Amygdala (tissue), 56 donors: ENCODE measurements at regions not wholly inside any gene's neighbourhood (a gene's known extent, or its start where the extent isn't known, plus 50 kb on each side); places are given as distances from the start of the nearest gene placed in this dataset.

Source experiments
- DNase-seq, 56 donors: peaks; one replicate each; lab custom pipeline; 2025; lab: John Stamatoyannopoulos, UW

DNA sequence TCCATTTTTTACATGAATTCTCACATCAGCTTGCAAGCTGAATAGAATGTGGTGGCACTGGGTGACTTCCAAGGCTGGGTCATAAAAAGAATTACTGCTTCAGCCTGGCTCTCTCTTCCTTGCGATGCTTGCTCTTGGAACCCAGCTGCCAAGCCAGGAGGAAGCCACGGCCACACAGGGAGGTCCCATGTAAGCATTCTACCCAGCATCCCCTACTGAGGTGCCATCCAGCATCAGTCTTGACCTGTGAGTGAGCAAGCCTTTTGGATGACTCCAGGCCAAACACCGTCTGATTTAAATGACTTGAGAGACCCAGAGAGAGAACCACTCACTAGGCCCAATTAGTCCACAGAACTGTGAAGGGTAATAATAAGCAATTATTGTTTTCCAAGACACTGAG is 750.3 kb upstream of the RAB6C start:
- DNase-seq = no peak

DNA sequence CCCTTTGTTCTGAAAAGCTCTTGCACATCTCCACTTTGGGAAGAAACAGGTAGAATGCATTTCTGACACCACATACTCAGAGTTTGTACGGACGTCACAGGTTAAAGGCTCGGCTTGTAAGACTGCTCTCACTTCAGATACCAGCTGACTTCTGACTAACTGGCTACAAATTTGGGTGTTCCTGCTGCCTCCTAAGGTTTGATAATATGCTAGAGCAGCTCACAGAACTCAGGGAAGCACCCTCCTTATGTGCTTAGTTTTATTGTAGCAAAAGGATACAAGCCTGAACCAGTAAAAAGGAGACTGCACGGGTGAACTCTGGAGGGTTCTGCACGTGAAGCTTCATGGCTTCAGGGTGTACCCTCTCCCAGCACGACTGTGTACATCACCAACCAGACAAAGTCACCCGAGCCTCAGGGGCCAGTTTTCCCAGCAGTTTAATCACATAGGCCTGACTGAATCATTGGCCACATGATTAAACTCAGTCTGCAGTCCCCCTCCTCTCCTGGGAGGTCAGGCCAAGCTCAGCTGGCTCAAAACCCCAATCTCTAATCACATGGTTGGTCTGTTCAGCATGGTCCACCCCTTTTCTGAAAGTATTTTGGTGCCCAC is 749.5 kb upstream of the RAB6C start:
- DNase-seq = no peak

DNA sequence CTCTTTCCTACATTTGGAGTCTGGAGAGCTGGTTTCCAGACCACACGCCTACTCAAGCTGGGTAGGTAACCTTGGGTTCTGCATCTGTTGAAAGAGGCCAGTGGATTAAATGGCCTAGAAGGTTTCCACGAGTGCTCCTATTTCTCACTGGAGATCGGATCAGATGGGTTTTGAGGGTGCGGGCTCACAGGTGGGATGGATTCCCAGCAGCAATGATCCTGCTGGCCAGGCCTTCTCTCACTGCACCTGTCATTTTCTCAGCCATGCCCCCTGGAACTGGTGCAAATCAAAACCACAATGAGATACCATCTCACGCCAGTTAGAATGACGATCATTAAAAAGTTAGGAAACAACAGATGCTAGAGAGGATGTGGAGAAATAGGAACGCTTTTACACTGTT is 747.5 kb upstream of the RAB6C start:
- no peak for DNase-seq

DNA sequence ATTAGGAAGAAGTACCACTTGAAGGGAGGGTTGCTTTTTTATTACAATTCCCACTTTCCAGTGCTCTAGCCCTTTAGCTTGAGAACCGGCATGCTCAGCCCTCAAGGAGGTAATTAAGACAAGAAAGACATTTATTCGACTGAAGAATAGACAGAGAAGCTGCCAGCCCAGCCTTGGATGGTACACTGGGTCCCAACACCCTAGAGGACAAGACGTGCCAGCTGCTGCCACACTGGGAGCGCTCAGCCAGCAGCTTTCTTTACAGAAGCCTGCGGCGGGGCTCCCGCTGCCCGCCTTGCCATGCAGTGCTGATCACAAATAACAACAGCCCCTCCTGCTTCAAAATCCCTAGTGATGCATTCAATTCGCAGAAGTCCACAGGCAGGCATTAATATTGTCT is 746.3 kb upstream of the RAB6C start:
- peak in 2 of 56 donors; percentile 5 to 39 for DNase-seq

DNA sequence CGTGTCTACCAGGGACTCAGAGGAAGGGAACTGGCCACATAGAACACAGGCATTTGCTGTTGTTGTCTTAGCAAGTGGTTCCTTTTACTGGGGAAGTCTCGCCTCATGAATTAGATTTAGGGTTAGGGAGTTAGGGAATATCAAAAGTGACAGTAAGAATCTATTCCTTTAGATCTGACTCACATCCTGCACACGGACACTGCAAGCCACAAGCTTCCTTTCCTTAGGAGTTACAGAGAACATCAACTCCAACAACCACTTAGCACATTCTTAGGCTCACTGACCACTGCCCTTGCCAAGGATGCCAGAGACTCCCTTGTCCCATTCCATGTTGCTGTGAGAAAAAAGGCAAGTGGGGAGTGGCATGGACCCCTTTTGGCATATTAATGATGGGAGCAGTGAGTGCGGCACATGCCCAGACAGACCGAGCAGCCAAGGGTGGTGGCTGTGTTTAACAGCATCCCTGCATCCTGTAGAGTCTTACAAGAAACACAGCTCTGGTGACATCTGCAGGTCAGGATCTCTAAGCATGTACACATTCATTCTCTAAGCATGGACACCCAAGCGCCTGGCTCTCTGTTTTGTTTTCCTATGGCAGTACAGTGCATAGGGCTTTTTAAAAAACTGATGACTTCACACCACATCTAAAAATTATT is 745.6 kb upstream of the RAB6C start:
- DNase-seq = peak in 3 of 56 donors; percentile 4 to 11 (median 9)

DNA sequence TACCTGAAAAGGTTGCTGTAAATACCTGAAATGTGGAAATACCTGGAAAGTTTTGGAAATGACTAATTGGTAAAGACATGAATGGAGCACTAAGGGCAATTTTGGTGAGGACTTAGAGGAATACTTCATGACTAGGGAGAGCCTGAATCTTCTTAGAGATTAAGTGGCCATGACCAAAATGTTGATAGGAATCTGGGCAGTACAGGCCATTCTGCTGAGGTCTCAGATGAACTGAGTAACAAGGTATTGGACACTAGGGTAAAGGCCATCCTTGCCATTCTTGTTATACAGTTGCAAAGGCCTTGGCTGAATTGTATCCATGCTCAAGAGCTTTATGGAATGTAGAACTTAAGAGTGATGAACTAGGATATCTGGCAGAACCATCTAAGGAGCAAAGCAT is 742.9 kb upstream of the RAB6C start:
- DNase-seq = no peak

DNA sequence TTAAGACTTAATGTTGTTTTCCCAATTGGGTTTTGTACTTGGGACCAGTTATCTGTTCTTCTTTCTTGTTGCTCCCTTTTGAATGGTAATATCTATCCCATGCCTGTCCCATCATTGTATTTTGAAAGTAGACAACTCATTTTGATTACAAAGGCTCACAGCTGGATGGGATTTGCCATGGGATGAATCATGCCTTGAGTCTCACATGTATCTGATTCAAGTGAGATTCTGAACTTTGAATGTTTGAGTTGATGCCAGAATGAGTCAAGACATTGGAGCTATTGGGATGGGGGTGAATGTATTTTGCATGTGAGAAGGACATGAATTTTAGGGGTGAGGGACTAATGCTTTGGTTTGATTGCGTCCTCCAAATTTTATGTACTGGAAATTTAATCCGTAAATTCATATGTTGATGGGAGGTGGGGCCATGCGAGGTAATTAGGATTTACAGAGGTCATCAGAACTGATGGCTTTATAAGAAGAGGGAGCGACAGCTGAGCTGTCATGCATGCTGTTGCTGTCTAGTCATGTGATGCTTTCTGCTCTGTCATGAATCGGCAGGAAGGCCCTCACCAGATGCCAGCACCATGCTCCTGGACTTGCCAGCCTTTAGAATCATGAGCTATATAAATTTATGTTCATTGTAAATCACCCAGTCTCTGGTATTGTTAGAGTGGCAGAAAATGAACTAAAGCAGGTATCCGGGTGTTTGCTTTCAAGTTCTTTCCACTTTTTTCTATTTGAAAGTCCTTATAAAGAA is 741.3 kb upstream of the RAB6C start:
- DNase-seq = no peak

DNA sequence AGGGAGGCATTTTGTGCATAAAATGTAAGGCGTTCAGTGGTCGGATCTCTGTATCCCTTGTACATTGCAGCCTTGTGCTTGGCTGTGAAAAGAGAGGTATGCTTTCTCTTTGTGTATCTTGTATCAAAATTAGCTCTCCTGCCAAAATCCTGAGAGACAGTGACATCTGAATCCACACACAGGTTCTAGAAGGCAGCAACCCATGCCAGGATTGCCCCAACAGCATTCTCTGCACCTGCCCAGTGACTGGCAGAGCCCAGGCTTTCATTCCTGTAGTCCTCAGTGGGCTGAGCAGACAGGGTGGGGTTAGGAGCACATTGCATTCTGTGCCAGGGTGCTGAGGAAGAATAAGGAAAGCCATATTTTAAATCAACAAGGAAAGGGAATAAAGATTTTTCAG is 740.3 kb upstream of the RAB6C start:
- no peak for DNase-seq

DNA sequence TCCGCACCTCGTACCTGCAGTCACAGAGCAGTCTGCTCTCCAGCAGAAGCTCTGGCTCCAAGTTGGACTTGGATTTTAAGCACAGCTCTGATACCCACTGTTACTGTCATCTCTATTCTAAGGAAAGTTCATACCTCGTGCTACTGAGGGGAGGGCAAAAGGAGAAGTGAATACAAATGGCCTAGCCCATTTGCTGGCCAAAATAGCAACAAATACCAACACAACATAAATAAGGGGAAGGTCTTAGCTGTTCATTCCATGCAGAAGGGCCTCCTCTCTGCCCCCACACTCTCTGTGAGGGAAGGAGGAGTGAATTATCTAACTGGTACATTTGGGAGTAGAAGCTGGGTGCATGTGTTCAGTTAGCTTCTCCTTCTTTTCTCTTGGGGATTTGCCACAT is 739.4 kb upstream of the RAB6C start:
- DNase-seq = peak in 3 of 56 donors; percentile 16 to 24 (median 17)

DNA sequence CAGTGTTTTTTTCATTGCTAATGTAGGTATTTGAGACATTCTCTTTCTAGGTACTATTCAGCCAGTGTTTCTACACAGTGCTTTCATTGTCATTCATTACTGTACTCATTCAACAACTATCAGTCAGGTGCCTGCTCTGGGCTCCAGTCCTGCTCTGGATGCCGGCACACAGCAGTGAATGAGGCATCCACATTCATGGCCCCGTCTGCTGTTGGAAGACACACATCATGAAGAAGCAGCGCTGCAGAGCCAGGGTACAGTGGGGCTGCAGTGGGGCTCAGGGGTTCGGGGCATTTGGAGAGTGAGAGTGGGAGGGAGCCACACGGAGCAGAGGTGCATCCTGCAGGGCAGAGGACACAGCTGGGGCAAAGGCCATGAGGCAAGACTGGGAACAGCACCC is 737.2 kb upstream of the RAB6C start:
- DNase-seq = no peak

DNA sequence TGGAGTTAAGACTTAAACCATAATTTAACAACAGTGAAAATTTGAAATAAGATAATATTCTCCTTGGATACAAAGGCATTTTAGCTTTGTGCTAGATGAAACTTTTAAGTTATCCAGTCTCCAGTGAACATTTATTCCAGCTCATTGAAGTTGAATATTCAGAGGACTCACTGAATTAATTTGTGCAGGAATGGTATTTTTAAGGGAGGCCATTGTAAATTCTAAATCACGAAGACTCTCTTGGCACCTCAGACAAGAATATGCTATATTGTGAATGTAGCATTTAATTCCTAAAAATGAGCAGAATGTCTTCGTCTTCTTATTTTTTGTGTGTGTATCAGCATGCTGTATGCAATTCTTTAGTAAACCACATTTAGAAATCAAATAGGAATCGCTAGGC is 731.7 kb upstream of the RAB6C start:
- no peak for DNase-seq

DNA sequence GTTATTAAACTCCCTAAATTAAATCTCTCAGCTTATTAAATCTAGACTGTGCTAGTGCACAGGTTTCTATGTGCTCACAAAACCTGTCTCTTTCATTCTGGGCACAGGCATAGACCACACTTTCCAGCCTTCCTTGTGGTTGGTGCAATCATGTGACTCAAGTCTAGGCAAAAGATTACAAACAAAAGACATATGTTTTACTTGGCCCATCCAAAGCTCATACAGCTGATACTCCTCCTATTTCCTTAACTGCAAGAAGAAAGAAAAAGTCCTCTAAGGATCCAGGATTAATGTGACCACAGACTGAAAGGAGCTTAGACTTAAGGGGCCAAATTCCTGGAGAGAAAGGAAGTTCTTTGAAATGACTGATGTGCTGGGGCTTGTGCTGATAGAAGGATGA is 731.3 kb upstream of the RAB6C start:
- DNase-seq = no peak

DNA sequence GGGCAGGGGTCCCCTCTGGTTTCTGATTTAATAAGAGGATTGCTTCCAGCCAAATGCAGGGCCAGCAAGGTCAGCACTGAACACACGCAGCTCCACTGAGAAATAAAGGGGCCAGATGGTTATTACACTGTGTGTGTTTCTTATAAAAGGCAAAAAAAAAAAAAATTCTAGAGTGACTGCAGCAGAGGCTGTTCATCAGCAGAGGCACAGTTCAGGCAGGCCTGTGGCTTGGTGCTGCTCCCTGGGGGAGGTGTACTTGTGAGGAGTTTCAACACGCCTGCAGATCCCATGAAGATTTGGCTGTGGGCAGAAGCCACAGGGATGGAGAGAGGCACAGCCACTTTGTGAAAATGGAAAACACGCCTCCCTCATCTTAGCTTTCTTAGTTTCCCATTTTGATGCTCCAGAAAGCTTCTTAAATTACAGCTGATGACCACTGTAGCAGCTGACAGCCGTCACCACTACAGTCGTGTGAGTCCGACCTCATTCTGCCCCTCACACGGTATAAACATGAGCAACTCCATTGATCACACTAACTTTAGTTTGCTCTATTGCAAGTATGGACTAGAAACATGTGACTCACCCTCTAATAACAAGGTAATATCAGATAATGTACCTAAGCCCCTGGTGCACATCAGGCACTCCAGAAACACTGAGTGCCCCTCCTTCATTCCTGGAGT is 726.5 kb upstream of the RAB6C start:
- no peak for DNase-seq

DNA sequence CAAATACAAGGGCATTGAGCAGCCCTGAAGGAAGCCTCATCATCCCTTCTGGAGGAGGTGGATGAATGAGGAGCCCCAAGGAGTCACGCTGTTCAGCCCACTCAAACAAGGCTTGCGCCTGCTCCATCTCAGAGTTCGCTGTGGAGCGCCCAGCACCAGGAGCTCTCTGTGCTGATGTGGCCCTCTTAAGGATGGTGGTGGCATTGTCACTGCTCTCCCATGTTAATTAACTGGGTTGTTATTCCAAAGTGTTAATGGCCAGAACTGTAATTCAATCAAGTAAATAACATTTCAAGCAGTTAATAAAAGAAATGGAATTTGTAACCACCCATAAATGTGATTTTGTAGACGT is 726.0 kb upstream of the RAB6C start:
- peak in 13 of 56 donors; percentile 12 to 48 (median 28) for DNase-seq

DNA sequence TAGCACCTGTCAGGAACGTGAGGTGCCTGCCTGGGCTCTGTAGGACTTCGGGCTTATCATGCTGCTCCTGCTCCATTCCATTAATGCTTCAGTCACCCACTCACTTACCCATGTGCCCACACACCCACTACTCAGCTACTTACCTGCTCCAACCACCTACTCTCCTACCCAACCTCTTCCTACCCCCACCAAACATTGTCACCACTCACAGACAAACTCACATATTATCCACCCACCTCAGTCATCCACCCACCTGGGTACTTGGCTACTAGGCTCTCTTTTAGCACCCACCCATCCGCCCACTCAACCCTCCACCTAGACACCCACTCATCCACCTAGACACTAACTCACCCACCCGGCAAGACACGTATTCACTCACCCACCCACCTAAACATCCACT is 724.7 kb upstream of the RAB6C start:
- DNase-seq = no peak

DNA sequence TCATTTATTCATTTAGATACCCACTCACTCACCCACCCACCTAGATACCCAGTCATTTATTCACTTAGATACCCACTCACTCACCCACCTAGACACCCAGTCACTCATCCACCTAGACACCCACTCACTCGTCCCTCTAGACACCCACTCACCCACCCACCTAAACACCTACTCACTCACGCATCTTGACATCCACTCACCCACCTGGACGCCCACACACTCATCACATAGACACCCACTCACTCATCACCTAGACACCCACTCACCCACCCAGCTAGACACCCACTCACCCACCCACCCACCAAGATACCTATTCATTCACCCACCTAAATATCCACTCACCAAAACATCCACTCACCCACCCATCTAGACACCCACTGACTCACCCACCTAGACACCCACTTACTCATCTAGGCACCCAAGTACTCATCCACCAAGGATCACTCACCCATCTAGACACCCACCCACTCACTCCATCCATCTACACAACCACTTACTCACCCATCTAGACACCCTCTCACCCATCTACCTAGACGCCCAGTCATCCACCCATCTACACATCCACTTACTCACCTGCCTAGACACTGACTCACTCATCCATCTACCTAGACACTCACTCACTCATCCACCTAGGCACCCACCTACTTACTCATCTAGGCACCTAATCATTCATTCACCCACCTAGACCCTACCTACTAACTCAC is 723.7 kb upstream of the RAB6C start:
- no peak for DNase-seq

DNA sequence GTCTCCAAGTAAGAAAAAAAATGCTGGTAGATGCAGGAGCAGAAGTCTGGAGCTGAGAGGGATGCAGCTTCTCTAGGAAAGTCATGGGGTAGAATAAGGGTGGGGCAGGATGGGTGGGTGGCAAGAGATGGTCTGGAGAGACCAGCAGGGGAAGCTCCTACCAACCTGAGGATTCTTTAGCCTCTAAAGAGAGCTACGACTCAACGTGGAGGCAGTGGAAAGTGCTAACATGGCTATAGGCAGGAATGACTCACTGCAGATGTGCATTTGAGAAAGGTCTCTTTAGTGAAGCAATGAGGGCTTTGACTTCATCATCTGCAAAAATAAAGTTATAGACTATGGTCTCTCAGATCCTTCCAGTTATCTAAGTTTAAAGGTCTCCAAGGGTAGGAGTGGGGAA is 722.8 kb upstream of the RAB6C start:
- no peak for DNase-seq

DNA sequence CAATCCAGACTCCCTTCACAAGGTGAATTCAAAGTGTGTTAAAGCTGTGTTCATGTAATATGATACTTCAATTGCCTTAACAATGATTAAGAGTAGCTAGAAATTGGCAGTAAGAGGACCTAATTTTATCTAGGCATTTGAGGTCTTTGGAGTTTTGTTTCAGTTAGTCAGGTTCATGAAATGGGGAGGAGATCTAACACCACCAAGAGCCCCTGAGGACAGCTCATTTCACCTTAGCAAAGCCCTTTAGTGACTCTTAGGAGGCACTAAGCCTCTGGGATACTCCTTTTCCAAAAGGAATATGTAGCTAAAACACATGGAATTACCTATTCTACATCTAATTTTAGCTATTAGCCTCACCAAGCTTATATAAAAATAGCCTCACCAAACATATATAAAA is 716.5 kb upstream of the RAB6C start:
- DNase-seq = no peak

DNA sequence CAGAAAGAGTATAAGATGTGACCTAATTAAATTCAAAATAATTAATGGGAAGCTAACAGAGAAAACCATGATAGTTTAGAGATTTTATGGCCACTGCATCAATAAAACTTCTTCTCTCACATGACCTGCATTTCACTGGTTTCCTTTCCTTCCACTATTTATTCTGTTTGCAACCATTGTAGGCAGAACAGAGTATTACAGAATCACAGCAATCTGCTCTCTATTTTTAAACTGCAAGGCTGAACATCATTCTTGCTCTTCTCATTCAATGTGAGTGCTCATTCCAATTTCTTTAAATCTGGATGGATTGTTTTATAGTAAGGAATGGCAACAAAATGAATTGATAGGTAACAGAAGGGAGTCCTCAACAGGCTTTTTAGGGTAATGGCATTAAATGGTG is 715.5 kb upstream of the RAB6C start:
- DNase-seq = no peak

DNA sequence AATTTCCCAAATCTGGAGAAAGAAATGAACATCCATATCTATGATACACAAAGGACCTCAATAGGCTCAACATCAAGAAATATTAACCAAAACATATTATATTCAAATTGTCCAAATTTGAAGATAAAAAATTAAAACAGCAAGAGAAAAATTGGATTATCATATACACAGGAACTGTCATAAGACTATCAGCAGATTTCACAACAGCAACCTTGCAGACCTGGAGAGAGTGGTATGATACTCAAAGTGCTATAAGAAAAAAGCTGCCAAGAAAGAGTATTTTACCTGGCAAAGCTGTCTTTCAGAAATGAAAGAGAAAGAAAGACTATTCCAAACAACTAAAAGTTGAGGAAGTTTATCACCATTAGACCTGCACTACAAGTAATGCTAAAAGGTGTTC is 711.9 kb upstream of the RAB6C start:
- no peak for DNase-seq
